ENCODE measurements at regions not wholly inside any gene's neighbourhood (a gene's known extent, or its start where the extent isn't known, plus 50 kb on each side); places are given as distances from the start of the nearest gene placed in this dataset.

DNA sequence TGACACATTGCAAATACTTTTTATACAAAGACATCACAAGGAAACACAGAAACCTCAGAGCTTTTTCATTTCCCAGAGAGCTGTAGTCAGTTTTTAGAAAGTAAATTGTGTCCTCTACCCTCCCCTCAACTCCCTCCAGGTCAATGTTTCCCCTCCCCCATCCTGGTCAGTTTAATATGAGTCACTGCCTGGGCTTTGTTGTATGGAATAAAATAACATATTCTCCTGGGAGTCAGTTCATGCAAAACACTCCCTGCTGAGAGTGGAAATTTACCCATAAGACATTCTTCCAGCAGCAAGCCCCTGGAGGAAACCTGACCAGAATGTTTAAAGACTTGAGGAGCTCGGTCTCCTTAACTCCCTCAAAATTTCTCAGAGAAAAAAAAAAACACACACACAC lies 270.1 kb upstream of the LDB2 start:
- no peak for DNase-seq (ENCODE audit: low read depth, low spot score)
- H3K9me3 ChIP-seq (ENCODE audit: low read depth, low read length): no peaks in the 10 kb centered on the region
- no peak overlapping the region for H3K9ac ChIP-seq (ENCODE audit: insufficient read length)
- TF ChIP-seq FOXP2 (optimal IDR thresholded peaks at IDR 0.05; ENCODE audit: control extremely low read depth, extremely low read length, insufficient read depth) (no peak), POLR2AphosphoS5 (IDR thresholded peaks at IDR 0.05; ENCODE audit: borderline replicate concordance, low read depth, low read length) (no peak)
- H3K27ac ChIP-seq: peak overlapping the region; percentile 87
- no peaks in the 10 kb centered on the region for H3K36me3 ChIP-seq (ENCODE audit: insufficient read depth, low read length)
- peak overlapping the region; percentile 47 for H3K4me3 ChIP-seq

- no peak for TF ChIP-seq POLR2AphosphoS5 (IDR thresholded peaks at IDR 0.05; ENCODE audit: borderline replicate concordance, low read depth, low read length)
- TF ChIP-seq FOXP2 (optimal IDR thresholded peaks at IDR 0.05; ENCODE audit: control extremely low read depth, extremely low read length, insufficient read depth): no peak
- no peak for TF ChIP-seq EZH2 (IDR thresholded peaks at IDR 0.05)
- Histone ChIP-seq H3K27ac (no peak overlapping the region), H3K9ac (ENCODE audit: insufficient read length) (no peak overlapping the region), H3K36me3 (ENCODE audit: insufficient read depth, low read length) (no peaks in the 10 kb centered on the region), H3K4me3 (no peak overlapping the region), H3K9me3 (ENCODE audit: low read depth, low read length) (no peaks in the 10 kb centered on the region)
- DNase-seq (ENCODE audit: low read depth, low spot score): no peak
Measured at GRCh38 chr4:17166954-17167353, 268.5 kb upstream of the LDB2 start.

- TF ChIP-seq EZH2 (IDR thresholded peaks at IDR 0.05) (no peak), FOXP2 (optimal IDR thresholded peaks at IDR 0.05; ENCODE audit: control extremely low read depth, extremely low read length, insufficient read depth) (no peak), POLR2AphosphoS5 (IDR thresholded peaks at IDR 0.05; ENCODE audit: borderline replicate concordance, low read depth, low read length) (no peak)
- no peak overlapping the region for H3K27ac ChIP-seq
- DNase-seq (ENCODE audit: low read depth, low spot score): no peak
- no peaks in the 10 kb centered on the region for H3K9me3 ChIP-seq (ENCODE audit: low read depth, low read length)
- no peaks in the 10 kb centered on the region for H3K36me3 ChIP-seq (ENCODE audit: insufficient read depth, low read length)
- H3K4me3 ChIP-seq: no peak overlapping the region
- H3K9ac ChIP-seq (ENCODE audit: insufficient read length): no peak overlapping the region
Measured at GRCh38 chr4:17165286-17165685, 266.8 kb upstream of the LDB2 start.

GRCh38 chr4:17164666-17165065 lies 266.2 kb upstream of the LDB2 start:
- DNase-seq (ENCODE audit: low read depth, low spot score): no peak
- Histone ChIP-seq H3K9me3 (ENCODE audit: low read depth, low read length) (no peaks in the 10 kb centered on the region), H3K27ac (no peak overlapping the region), H3K4me3 (no peak overlapping the region), H3K9ac (ENCODE audit: insufficient read length) (no peak overlapping the region), H3K36me3 (ENCODE audit: insufficient read depth, low read length) (no peaks in the 10 kb centered on the region)
- TF ChIP-seq EZH2 (IDR thresholded peaks at IDR 0.05) (no peak), FOXP2 (optimal IDR thresholded peaks at IDR 0.05; ENCODE audit: control extremely low read depth, extremely low read length, insufficient read depth) (no peak), POLR2AphosphoS5 (IDR thresholded peaks at IDR 0.05; ENCODE audit: borderline replicate concordance, low read depth, low read length) (no peak)

- TF ChIP-seq FOXP2 (optimal IDR thresholded peaks at IDR 0.05; ENCODE audit: control extremely low read depth, extremely low read length, insufficient read depth): no peak
- TF ChIP-seq POLR2AphosphoS5 (IDR thresholded peaks at IDR 0.05; ENCODE audit: borderline replicate concordance, low read depth, low read length): no peak
- no peak for TF ChIP-seq EZH2 (IDR thresholded peaks at IDR 0.05)
- Histone ChIP-seq H3K36me3 (ENCODE audit: insufficient read depth, low read length) (no peaks in the 10 kb centered on the region), H3K9ac (ENCODE audit: insufficient read length) (no peak overlapping the region), H3K9me3 (ENCODE audit: low read depth, low read length) (no peaks in the 10 kb centered on the region), H3K27ac (no peak overlapping the region), H3K4me3 (no peak overlapping the region)
- DNase-seq (ENCODE audit: low read depth, low spot score): no peak
Measured at GRCh38 chr4:17163156-17163771, 264.8 kb upstream of the LDB2 start.

- H3K4me3 ChIP-seq: no peak overlapping the region
- no peak for DNase-seq (ENCODE audit: low read depth, low spot score)
- no peak overlapping the region for H3K27ac ChIP-seq
- TF ChIP-seq EZH2 (IDR thresholded peaks at IDR 0.05) (no peak), POLR2AphosphoS5 (IDR thresholded peaks at IDR 0.05; ENCODE audit: borderline replicate concordance, low read depth, low read length) (no peak), FOXP2 (optimal IDR thresholded peaks at IDR 0.05; ENCODE audit: control extremely low read depth, extremely low read length, insufficient read depth) (no peak)
- no peaks in the 10 kb centered on the region for H3K36me3 ChIP-seq (ENCODE audit: insufficient read depth, low read length)
- no peak overlapping the region for H3K9ac ChIP-seq (ENCODE audit: insufficient read length)
- no peaks in the 10 kb centered on the region for H3K9me3 ChIP-seq (ENCODE audit: low read depth, low read length)
Measured at GRCh38 chr4:17157304-17157703, 258.9 kb upstream of the LDB2 start.

DNA sequence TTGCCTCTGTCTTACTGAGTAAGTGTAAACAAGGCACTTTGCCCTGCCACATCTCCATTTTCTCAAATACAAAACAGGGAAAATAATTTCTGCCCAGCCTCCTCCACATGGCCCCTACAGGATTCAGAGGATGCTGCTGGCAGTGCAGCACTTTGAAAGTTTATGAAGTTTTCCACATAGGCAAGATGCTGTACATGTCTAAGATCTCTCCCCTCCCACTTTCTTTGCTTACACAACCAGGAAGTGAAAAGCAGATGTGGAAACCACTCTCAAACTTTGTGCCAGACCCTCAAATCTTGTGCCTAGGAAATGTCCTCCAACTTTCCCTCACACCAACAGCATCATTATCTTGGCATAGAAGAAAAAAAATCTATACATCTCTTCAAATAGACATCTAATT lies 257.0 kb upstream of the LDB2 start:
- Histone ChIP-seq H3K4me3 (no peak overlapping the region), H3K9me3 (ENCODE audit: low read depth, low read length) (no peaks in the 10 kb centered on the region), H3K9ac (ENCODE audit: insufficient read length) (no peak overlapping the region), H3K27ac (no peak overlapping the region), H3K36me3 (ENCODE audit: insufficient read depth, low read length) (no peaks in the 10 kb centered on the region)
- TF ChIP-seq EZH2 (IDR thresholded peaks at IDR 0.05): no peak
- TF ChIP-seq POLR2AphosphoS5 (IDR thresholded peaks at IDR 0.05; ENCODE audit: borderline replicate concordance, low read depth, low read length): no peak
- TF ChIP-seq FOXP2 (optimal IDR thresholded peaks at IDR 0.05; ENCODE audit: control extremely low read depth, extremely low read length, insufficient read depth): no peak
- DNase-seq (ENCODE audit: low read depth, low spot score): no peak

GRCh38 chr4:17153572-17153971 lies 255.1 kb upstream of the LDB2 start:
- H3K9ac ChIP-seq (ENCODE audit: insufficient read length): no peak overlapping the region
- H3K9me3 ChIP-seq (ENCODE audit: low read depth, low read length): no peaks in the 10 kb centered on the region
- H3K27ac ChIP-seq: no peak overlapping the region
- TF ChIP-seq FOXP2 (optimal IDR thresholded peaks at IDR 0.05; ENCODE audit: control extremely low read depth, extremely low read length, insufficient read depth) (no peak), EZH2 (IDR thresholded peaks at IDR 0.05) (no peak), POLR2AphosphoS5 (IDR thresholded peaks at IDR 0.05; ENCODE audit: borderline replicate concordance, low read depth, low read length) (no peak)
- DNase-seq (ENCODE audit: low read depth, low spot score): no peak
- H3K36me3 ChIP-seq (ENCODE audit: insufficient read depth, low read length): no peaks in the 10 kb centered on the region
- no peak overlapping the region for H3K4me3 ChIP-seq

GRCh38 chr4:17152941-17153540 lies 254.6 kb upstream of the LDB2 start:
- Histone ChIP-seq H3K27ac (no peak overlapping the region), H3K9ac (ENCODE audit: insufficient read length) (no peak overlapping the region), H3K4me3 (no peak overlapping the region), H3K36me3 (ENCODE audit: insufficient read depth, low read length) (no peaks in the 10 kb centered on the region), H3K9me3 (ENCODE audit: low read depth, low read length) (no peaks in the 10 kb centered on the region)
- TF ChIP-seq EZH2 (IDR thresholded peaks at IDR 0.05): no peak
- TF ChIP-seq POLR2AphosphoS5 (IDR thresholded peaks at IDR 0.05; ENCODE audit: borderline replicate concordance, low read depth, low read length): no peak
- TF ChIP-seq FOXP2 (optimal IDR thresholded peaks at IDR 0.05; ENCODE audit: control extremely low read depth, extremely low read length, insufficient read depth): no peak
- no peak for DNase-seq (ENCODE audit: low read depth, low spot score)

Data from SK-N-MC (cell line).